Endothelial cell (in vitro differentiated cells): ENCODE measurements at regions not wholly inside any gene's neighbourhood (a gene's known extent, or its start where the extent isn't known, plus 50 kb on each side); places are given as distances from the start of the nearest gene placed in this dataset.

Source experiments
- DNase-seq: peaks from one replicate; pipeline ENCODE4 v3.0.0; 2021; ENCODE audit warnings: low spot score
- H3K27ac Mint-ChIP-seq: one replicate; pipeline ENCODE4 v1.8.0; 2021; ENCODE audit warnings: mixed read lengths, inconsistent platforms; ENCODE audit not compliant: unreplicated experiment
- H3K27me3 Mint-ChIP-seq: one replicate; pipeline ENCODE4 v1.8.0; 2021; ENCODE audit warnings: mild to moderate bottlenecking, moderate library complexity, mixed read lengths, inconsistent platforms; ENCODE audit not compliant: unreplicated experiment
- H3K36me3 Mint-ChIP-seq: one replicate; pipeline ENCODE4 v1.8.0; 2021; ENCODE audit warnings: mild to moderate bottlenecking, low read depth, mixed read lengths, inconsistent platforms; ENCODE audit not compliant: unreplicated experiment
- H3K4me1 Mint-ChIP-seq: one replicate; pipeline ENCODE4 v1.8.0; 2021; ENCODE audit warnings: mild to moderate bottlenecking, mixed read lengths, inconsistent platforms; ENCODE audit not compliant: unreplicated experiment
- H3K4me3 Mint-ChIP-seq: one replicate; pipeline ENCODE4 v1.8.0; 2021; ENCODE audit warnings: mild to moderate bottlenecking, mixed read lengths, inconsistent platforms; ENCODE audit not compliant: unreplicated experiment
- H3K9me3 Mint-ChIP-seq: one replicate; pipeline ENCODE4 v1.8.0; 2021; ENCODE audit warnings: mixed read lengths, inconsistent platforms; ENCODE audit not compliant: unreplicated experiment
- TF ChIP-seq, protein P1 (sequence below): fragments of 200-600 bp; sonication (generic); IDR thresholded peaks from one replicate; pipeline ENCODE4 v1.5.0; 2021; ENCODE audit warnings: antibody characterized with exemption; ENCODE audit not compliant: unreplicated experiment

DNA sequence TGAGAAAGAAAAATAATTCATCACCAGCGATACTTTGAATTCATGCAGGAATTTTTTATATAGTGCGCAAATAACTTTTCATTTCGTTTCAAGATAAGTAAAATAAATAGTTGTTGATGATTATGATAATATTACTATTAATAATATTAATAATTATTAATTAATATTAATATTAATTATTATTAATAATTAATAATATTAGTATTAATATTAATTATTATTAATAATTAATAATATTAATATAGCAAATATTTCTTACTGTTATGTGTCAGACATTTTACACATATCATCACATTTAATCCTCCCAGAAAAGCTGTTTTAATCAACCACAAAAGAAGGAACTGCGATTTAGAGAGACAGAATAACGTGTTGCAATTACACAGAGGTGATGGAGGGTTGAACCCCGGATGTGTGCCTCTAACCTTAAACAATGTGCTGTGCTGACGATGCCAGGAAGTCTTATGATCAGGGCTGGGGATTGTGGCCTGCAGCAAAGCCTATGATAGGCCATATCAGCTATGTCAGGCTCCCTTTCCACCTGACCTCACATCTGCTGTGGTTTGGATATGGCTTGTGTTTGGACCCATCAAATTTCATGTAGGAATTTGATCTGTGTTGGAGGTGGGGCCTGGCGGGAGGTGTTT, 263.5 kb upstream of the NR2F2 start:
- Mint-ChIP-seq H3K9me3 (no peaks in the 10 kb centered on the region), H3K27me3 (peaks cover 2% of the 10 kb centered on the region), H3K4me1 (no peaks in the 10 kb centered on the region), H3K27ac (no peak overlapping the region), H3K36me3 (no peaks in the 10 kb centered on the region), H3K4me3 (no peak overlapping the region)
- TF ChIP-seq, protein P1, sequence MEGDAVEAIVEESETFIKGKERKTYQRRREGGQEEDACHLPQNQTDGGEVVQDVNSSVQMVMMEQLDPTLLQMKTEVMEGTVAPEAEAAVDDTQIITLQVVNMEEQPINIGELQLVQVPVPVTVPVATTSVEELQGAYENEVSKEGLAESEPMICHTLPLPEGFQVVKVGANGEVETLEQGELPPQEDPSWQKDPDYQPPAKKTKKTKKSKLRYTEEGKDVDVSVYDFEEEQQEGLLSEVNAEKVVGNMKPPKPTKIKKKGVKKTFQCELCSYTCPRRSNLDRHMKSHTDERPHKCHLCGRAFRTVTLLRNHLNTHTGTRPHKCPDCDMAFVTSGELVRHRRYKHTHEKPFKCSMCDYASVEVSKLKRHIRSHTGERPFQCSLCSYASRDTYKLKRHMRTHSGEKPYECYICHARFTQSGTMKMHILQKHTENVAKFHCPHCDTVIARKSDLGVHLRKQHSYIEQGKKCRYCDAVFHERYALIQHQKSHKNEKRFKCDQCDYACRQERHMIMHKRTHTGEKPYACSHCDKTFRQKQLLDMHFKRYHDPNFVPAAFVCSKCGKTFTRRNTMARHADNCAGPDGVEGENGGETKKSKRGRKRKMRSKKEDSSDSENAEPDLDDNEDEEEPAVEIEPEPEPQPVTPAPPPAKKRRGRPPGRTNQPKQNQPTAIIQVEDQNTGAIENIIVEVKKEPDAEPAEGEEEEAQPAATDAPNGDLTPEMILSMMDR: no peak
- no peak for DNase-seq

DNA sequence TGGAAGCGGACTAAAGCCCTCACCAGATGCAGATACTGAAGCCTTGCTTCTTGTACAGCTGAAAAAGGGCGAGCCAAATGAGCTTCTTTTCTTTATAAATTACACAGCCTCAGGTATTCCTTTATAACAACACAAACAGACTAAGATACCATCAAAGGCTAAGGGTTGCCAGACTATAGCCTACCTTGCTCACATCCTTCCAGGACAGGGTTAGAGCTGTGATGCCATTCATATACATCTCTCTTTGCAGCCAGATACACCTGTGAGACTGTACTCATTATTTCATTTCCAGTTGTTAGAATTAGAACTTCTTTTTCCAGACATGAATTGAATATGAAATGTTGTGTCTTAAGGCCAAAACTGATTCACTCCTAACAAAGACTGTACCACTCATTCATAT, 262.8 kb upstream of the NR2F2 start:
- no peak overlapping the region for H3K27ac Mint-ChIP-seq
- TF ChIP-seq, protein P1: no peak
- H3K4me1 Mint-ChIP-seq: no peaks in the 10 kb centered on the region
- no peak overlapping the region for H3K4me3 Mint-ChIP-seq
- peaks cover 2% of the 10 kb centered on the region for H3K27me3 Mint-ChIP-seq
- no peaks in the 10 kb centered on the region for H3K9me3 Mint-ChIP-seq
- DNase-seq: no peak
- no peaks in the 10 kb centered on the region for H3K36me3 Mint-ChIP-seq

DNA sequence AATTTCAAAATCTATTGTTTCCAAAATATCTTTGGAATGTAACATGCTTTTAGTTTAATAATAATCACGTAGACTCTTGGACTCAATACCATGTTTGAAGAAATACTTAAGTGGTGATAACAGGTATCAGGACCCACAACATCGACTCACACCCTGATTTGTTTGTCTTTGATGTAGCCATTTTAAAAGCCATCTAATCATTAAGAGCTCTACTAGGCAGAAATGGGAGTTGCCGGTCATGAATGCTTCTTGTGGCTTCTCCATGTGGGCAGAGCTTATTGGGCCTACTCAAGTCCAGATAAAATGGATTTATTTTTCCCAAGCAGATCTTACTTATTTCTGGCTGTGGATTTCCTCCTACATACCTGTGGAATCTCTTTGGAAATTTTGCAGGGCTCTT, 261.6 kb upstream of the NR2F2 start:
- TF ChIP-seq, protein P1: no peak
- peaks cover 2% of the 10 kb centered on the region for H3K27me3 Mint-ChIP-seq
- H3K9me3 Mint-ChIP-seq: no peaks in the 10 kb centered on the region
- DNase-seq: no peak
- no peaks in the 10 kb centered on the region for H3K4me1 Mint-ChIP-seq
- H3K4me3 Mint-ChIP-seq: no peak overlapping the region
- H3K27ac Mint-ChIP-seq: no peak overlapping the region
- no peaks in the 10 kb centered on the region for H3K36me3 Mint-ChIP-seq

DNA sequence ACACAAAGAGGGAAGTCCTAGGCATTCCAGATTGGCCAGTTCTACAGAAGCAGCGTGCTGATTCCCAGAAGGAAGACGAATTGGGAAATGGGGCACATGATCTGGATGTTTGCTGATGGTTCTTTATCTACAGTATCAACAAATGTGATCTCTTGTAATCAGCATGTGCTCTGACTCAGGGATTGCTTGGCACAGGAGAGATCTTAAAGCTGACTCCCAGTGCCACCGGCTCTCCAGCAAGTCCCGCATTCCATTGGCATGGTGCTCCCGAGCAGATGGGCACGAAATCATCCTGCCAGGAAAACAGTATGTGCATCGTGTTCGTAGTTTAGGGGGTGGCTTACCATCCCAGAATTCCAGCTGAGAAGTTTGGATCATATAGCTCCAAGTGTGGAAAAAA, 259.9 kb upstream of the NR2F2 start:
- no peaks in the 10 kb centered on the region for H3K4me1 Mint-ChIP-seq
- H3K27me3 Mint-ChIP-seq: peaks cover 2% of the 10 kb centered on the region
- no peak for DNase-seq
- H3K4me3 Mint-ChIP-seq: no peak overlapping the region
- H3K9me3 Mint-ChIP-seq: no peaks in the 10 kb centered on the region
- no peaks in the 10 kb centered on the region for H3K36me3 Mint-ChIP-seq
- TF ChIP-seq, protein P1: no peak
- no peak overlapping the region for H3K27ac Mint-ChIP-seq

- Mint-ChIP-seq H3K9me3 (no peaks in the 10 kb centered on the region), H3K4me1 (no peaks in the 10 kb centered on the region), H3K27ac (no peak overlapping the region), H3K27me3 (no peaks in the 10 kb centered on the region), H3K4me3 (no peak overlapping the region), H3K36me3 (no peaks in the 10 kb centered on the region)
- DNase-seq: no peak
- TF ChIP-seq, protein P1: no peak
Observed at GRCh38 chr15:96072821-96073220, 257.7 kb upstream of the NR2F2 start.
